ENCODE measurements at regions not wholly inside any gene's neighbourhood (a gene's known extent, or its start where the extent isn't known, plus 50 kb on each side); places are given as distances from the start of the nearest gene placed in this dataset.

GRCh38 chr2:163213661-163214081, 375.1 kb upstream of the KCNH7 start:
- TF ChIP-seq CTCF (IDR thresholded peaks at IDR 0.05; ENCODE audit: low read depth, low read length, missing control alignments), result no peak
- H3K4me3 ChIP-seq (ENCODE audit: low read depth, low read length), result no peak overlapping the region
- DNase-seq (ENCODE audit: low read depth), result no peak

DNA sequence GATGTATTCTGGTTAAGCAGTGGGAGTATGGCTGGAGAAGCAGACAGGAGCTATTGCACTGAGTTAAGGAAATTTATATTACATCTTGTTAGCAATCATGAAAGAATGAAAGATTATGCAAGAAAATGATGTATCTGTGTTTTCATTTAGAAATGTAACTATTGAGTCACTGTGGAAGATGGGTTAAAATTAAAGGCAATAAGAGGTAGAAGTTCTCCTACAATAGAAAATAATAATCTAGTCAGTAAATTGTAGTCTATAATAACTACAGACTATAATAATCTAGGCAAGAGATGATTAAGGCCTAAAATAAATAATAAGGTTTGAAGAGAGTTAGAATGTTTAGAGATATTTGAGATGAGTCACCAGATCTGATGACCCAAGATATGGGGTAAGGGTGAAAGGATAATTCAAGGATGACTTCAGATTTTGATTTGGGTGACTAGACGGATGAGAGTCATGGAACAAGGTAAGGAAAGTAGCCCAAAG, 371.9 kb upstream of the KCNH7 start:
- no peak for DNase-seq (ENCODE audit: low read depth)
- H3K4me3 ChIP-seq (ENCODE audit: low read depth, low read length), result no peak overlapping the region
- no peak for TF ChIP-seq CTCF (IDR thresholded peaks at IDR 0.05; ENCODE audit: low read depth, low read length, missing control alignments)

DNA sequence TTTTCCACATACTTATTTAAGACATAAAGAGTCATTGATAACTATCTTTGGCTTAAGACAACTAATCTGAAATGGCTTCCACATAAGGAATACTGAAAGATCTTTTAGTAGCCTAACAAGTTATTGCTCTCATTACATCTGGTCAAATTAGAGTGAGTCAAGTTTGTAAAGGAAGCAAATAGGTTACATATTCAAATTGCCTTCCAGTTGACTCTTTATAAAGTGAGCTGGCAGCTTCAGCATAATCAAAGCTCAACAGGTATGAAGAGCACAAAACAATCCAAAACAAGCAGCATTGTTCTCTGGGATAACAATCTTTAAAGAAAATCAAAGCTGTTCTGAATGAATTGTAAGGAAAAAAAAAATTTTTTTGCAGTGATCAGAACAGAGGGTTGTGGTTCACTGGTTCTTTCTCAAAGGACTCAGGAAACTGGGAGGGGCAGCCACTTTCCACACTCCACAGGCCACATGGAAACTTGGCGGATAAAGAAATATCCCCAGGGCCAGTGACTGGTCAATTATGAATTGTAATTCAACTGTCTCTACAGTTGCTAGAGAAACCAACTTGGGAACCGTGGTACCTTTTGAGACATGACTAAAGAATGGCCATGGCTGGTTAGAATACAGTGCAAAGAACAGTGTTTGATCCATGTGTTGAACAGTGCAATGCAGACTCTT, 369.3 kb upstream of the KCNH7 start:
- no peak overlapping the region for H3K4me3 ChIP-seq (ENCODE audit: low read depth, low read length)
- no peak for TF ChIP-seq CTCF (IDR thresholded peaks at IDR 0.05; ENCODE audit: low read depth, low read length, missing control alignments)
- DNase-seq (ENCODE audit: low read depth), result no peak

- H3K4me3 ChIP-seq (ENCODE audit: low read depth, low read length), result no peak overlapping the region
- DNase-seq (ENCODE audit: low read depth), result no peak
- TF ChIP-seq CTCF (IDR thresholded peaks at IDR 0.05; ENCODE audit: low read depth, low read length, missing control alignments), result no peak
These were observed 367.2 kb upstream of the KCNH7 start for GRCh38 chr2:163205589-163206254.

- no peak for TF ChIP-seq CTCF (IDR thresholded peaks at IDR 0.05; ENCODE audit: low read depth, low read length, missing control alignments)
- no peak for DNase-seq (ENCODE audit: low read depth)
- H3K4me3 ChIP-seq (ENCODE audit: low read depth, low read length), result no peak overlapping the region
These were observed 362.2 kb upstream of the KCNH7 start for GRCh38 chr2:163200741-163201140.

DNA sequence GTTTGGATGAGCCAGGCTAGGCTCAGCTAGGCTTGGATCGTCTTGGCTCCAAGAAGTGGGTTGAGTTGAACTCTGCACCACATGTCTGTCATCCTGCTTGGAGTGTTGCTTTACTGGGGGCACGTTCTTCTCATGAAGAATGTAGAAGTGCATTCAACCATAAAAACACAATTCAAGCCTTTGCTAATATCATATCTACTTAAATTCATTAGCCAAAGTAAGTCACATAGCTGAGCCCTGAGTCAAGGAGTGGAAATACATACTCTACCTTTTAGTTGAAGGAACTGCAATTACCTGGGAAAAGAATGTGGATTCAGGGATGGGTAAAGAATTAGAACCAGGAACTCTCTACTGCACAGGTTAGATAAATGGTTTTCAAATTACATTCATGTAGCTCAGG, 360.4 kb upstream of the KCNH7 start:
- TF ChIP-seq CTCF (IDR thresholded peaks at IDR 0.05; ENCODE audit: low read depth, low read length, missing control alignments), result no peak
- no peak for DNase-seq (ENCODE audit: low read depth)
- H3K4me3 ChIP-seq (ENCODE audit: low read depth, low read length), result no peak overlapping the region
